GM21423 (cell line): ENCODE measurements at regions not wholly inside any gene's neighbourhood (a gene's known extent, or its start where the extent isn't known, plus 50 kb on each side); places are given as distances from the start of the nearest gene placed in this dataset.
"Not testable (repeated sequence)": the region's sequence is repeated elsewhere in the genome, so short reads cannot be mapped to it uniquely, and the experiment has no call there.

Experiments
- ATAC-seq: cut with Tn5 transposase; IDR thresholded peaks from one replicate; pipeline ENCODE4 v1.9.1; 2021; ENCODE audit warnings: mild to moderate bottlenecking, moderate library complexity; ENCODE audit not compliant: unreplicated experiment

- no peak for ATAC-seq
Observed at GRCh38 chr1:60891765-60892164, 190.6 kb upstream of the NFIA start.

- no peak for ATAC-seq
Observed at GRCh38 chr1:60891281-60891680, 191.1 kb upstream of the NFIA start.

GRCh38 chr1:60890664-60891063 is 191.7 kb upstream of the NFIA start:
- ATAC-seq: no peak

GRCh38 chr1:60889709-60890108 is 192.7 kb upstream of the NFIA start:
- no peak for ATAC-seq

GRCh38 chr1:60888126-60888525 is 194.2 kb upstream of the NFIA start:
- no peak for ATAC-seq

GRCh38 chr1:60886793-60887331 is 195.5 kb upstream of the NFIA start:
- ATAC-seq: no peak

- ATAC-seq: no peak
Observed at GRCh38 chr1:60886090-60886489, 196.3 kb upstream of the NFIA start.

GRCh38 chr1:60880202-60880601 is 202.2 kb upstream of the NFIA start:
- ATAC-seq: no peak

- no peak for ATAC-seq
Observed at GRCh38 chr1:60878323-60878722, 204.0 kb upstream of the NFIA start.

- no peak for ATAC-seq
Observed at GRCh38 chr1:60877376-60877775, 205.0 kb upstream of the NFIA start.

- ATAC-seq: no peak
Observed at GRCh38 chr1:60876952-60877351, 205.4 kb upstream of the NFIA start.

GRCh38 chr1:60875138-60875537 is 207.2 kb upstream of the NFIA start:
- no peak for ATAC-seq

- no peak for ATAC-seq
Observed at GRCh38 chr1:60874718-60875117, 207.6 kb upstream of the NFIA start.

- not testable (repeated sequence) for ATAC-seq
Observed at GRCh38 chr1:60873396-60873795, 209.0 kb upstream of the NFIA start.

GRCh38 chr1:60872426-60873054 is 209.8 kb upstream of the NFIA start:
- ATAC-seq: no peak

- ATAC-seq: no peak
Observed at GRCh38 chr1:60870269-60870865, 212.0 kb upstream of the NFIA start.

GRCh38 chr1:60868901-60869663 is 213.3 kb upstream of the NFIA start:
- no peak for ATAC-seq

GRCh38 chr1:60867782-60868181 is 214.6 kb upstream of the NFIA start:
- ATAC-seq: no peak

- no peak for ATAC-seq
Observed at GRCh38 chr1:60866917-60867531, 215.3 kb upstream of the NFIA start.

- ATAC-seq: no peak
Observed at GRCh38 chr1:60866226-60866900, 216.0 kb upstream of the NFIA start.

- no peak for ATAC-seq
Observed at GRCh38 chr1:60865166-60865565, 217.2 kb upstream of the NFIA start.
